H9 (cell line): ENCODE measurements at regions not wholly inside any gene's neighbourhood (a gene's known extent, or its start where the extent isn't known, plus 50 kb on each side); places are given as distances from the start of the nearest gene placed in this dataset.

Experiments used
- DNase-seq: peaks from one replicate; pipeline ENCODE4 v3.0.0-alpha.2; 2017
- H2AFZ ChIP-seq: one replicate; pipeline ENCODE4 v1.6.1; 2013; ENCODE audit warnings: mild to moderate bottlenecking, low read length, control low read depth, moderate library complexity
- H2AK5ac ChIP-seq: 2 replicates; pipeline ENCODE4 v1.6.1; 2013; ENCODE audit warnings: low read length, control low read depth, mixed read lengths; ENCODE audit not compliant: insufficient read length
- H2BK120ac ChIP-seq: one replicate; pipeline ENCODE4 v1.6.1; 2013; ENCODE audit warnings: low read depth, mild to moderate bottlenecking, low read length, control low read depth, inconsistent platforms; ENCODE audit not compliant: poor library complexity, severe bottlenecking
- H2BK12ac ChIP-seq: 2 replicates; pipeline ENCODE4 v1.6.1; 2013; ENCODE audit warnings: low read length, control low read depth, mixed read lengths, low read depth; ENCODE audit not compliant: insufficient read length
- H2BK15ac ChIP-seq: 2 replicates; pipeline ENCODE4 v1.6.1; 2013; ENCODE audit warnings: low read depth, low read length, control low read depth
- H2BK20ac ChIP-seq: one replicate; pipeline ENCODE4 v1.6.1; 2013; ENCODE audit warnings: low read depth, mild to moderate bottlenecking, low read length, control low read depth, inconsistent platforms; ENCODE audit not compliant: poor library complexity, severe bottlenecking
- H2BK5ac ChIP-seq: 2 replicates; pipeline ENCODE4 v1.6.1; 2013; ENCODE audit warnings: low read length, control low read depth, mixed read lengths; ENCODE audit not compliant: insufficient read length
- H3K14ac ChIP-seq: 2 replicates; pipeline ENCODE4 v1.6.1; 2013; ENCODE audit warnings: low read length, control low read depth; ENCODE audit not compliant: insufficient read depth
- H3K18ac ChIP-seq: 2 replicates; pipeline ENCODE4 v1.6.1; 2013; ENCODE audit warnings: low read depth, mild to moderate bottlenecking, mixed read lengths, low read length, control low read depth; ENCODE audit not compliant: insufficient read length
- H3K23ac ChIP-seq: 2 replicates; pipeline ENCODE4 v1.6.1; 2013; ENCODE audit warnings: low read length, control low read depth, mixed read lengths, low read depth; ENCODE audit not compliant: insufficient read length
- H3K23me2 ChIP-seq: 2 replicates; pipeline ENCODE4 v1.6.1; 2013; ENCODE audit warnings: low read depth, mild to moderate bottlenecking, mixed read lengths, low read length, control low read depth; ENCODE audit not compliant: insufficient read length, poor library complexity, severe bottlenecking
- H3K27ac ChIP-seq: 2 replicates; pipeline ENCODE4 v1.5.1; 2013; ENCODE audit warnings: low read length, control low read depth, mixed read lengths, low read depth; ENCODE audit not compliant: insufficient read length
- H3K27me3 ChIP-seq: 2 replicates; pipeline ENCODE4 v1.6.1; 2013; ENCODE audit warnings: low read length, control low read depth, inconsistent platforms; ENCODE audit not compliant: insufficient read depth
- H3K4ac ChIP-seq: 2 replicates; pipeline ENCODE4 v1.6.1; 2013; ENCODE audit warnings: low read depth, mild to moderate bottlenecking, control low read depth, inconsistent platforms, low read length, moderate library complexity
- H3K4me1 ChIP-seq: 2 replicates; pipeline ENCODE4 v1.6.1; 2013; ENCODE audit warnings: low read length, control low read depth, inconsistent platforms; ENCODE audit not compliant: insufficient read depth
- H3K4me2 ChIP-seq: 2 replicates; pipeline ENCODE4 v1.6.1; 2013; ENCODE audit warnings: low read length, control low read depth, mixed read lengths; ENCODE audit not compliant: insufficient read length, insufficient read depth
- H3K56ac ChIP-seq: 2 replicates; pipeline ENCODE4 v1.6.1; 2013; ENCODE audit warnings: low read depth, mild to moderate bottlenecking, mixed read lengths, low read length, control low read depth; ENCODE audit not compliant: insufficient read length
- H3K79me1 ChIP-seq: 2 replicates; pipeline ENCODE4 v1.6.1; 2013; ENCODE audit warnings: low read depth, mild to moderate bottlenecking, moderate library complexity, low read length, control low read depth, inconsistent platforms; ENCODE audit not compliant: insufficient read depth, poor library complexity, severe bottlenecking
- H3K79me2 ChIP-seq: 2 replicates; pipeline ENCODE4 v1.6.1; 2013; ENCODE audit warnings: low read length, control low read depth, inconsistent platforms; ENCODE audit not compliant: insufficient read depth
- H3K9ac ChIP-seq: 2 replicates; pipeline ENCODE4 v1.6.1; 2013; ENCODE audit warnings: low read length, control low read depth, mixed read lengths; ENCODE audit not compliant: insufficient read length; ENCODE audit errors: extremely low read depth
- H3K9me3 ChIP-seq: one replicate; pipeline ENCODE4 v1.6.1; 2013; ENCODE audit warnings: low read depth, low read length, inconsistent platforms; ENCODE audit not compliant: control insufficient read depth
- H3T11ph ChIP-seq: one replicate; pipeline ENCODE4 v1.6.1; 2013; ENCODE audit warnings: mild to moderate bottlenecking, low read length, control low read depth, inconsistent platforms
- H4K20me1 ChIP-seq: one replicate; pipeline ENCODE4 v1.6.1; 2013; ENCODE audit not compliant: control insufficient read depth, insufficient read length, insufficient read depth
- H4K5ac ChIP-seq: 2 replicates; pipeline ENCODE4 v1.6.1; 2013; ENCODE audit warnings: low read depth, mild to moderate bottlenecking, mixed read lengths, low read length, control low read depth; ENCODE audit not compliant: insufficient read length
- H4K8ac ChIP-seq: replicated peaks from 2 replicates; pipeline ENCODE4 v1.6.1; 2013; ENCODE audit warnings: low read length, control low read depth, mixed read lengths, low read depth; ENCODE audit not compliant: insufficient read length
- H4K91ac ChIP-seq: 2 replicates; pipeline ENCODE4 v1.6.1; 2013; ENCODE audit warnings: low read depth, mild to moderate bottlenecking, moderate library complexity, mixed read lengths, low read length, control low read depth; ENCODE audit not compliant: insufficient read length
- H3K27ac Mint-ChIP-seq, 3 experiments: 2 replicates in 2 of 3; 3 replicates in 1 of 3; pipeline ENCODE4 v1.8.0; 2020 to 2021; ENCODE audit warnings: mixed read lengths in 3 of 3, mild to moderate bottlenecking in 1 of 3, moderate library complexity in 1 of 3
- H3K27me3 Mint-ChIP-seq: 2 replicates; pipeline ENCODE4 v1.8.0; 2021; ENCODE audit warnings: low read depth, mild to moderate bottlenecking, moderate library complexity, mixed read lengths
- H3K36me3 Mint-ChIP-seq, 3 experiments: 2 replicates in 2 of 3; 3 replicates in 1 of 3; pipeline ENCODE4 v1.8.0; 2020 to 2021; ENCODE audit warnings: low read depth in 3 of 3, mixed read lengths in 3 of 3; ENCODE audit not compliant: insufficient read depth in 1 of 3
- H3K4me1 Mint-ChIP-seq, 2 experiments: 2 replicates each; pipeline ENCODE4 v1.8.0; 2020; ENCODE audit warnings: mixed read lengths in 2 of 2
- H3K4me3 Mint-ChIP-seq, 2 experiments: 2 replicates in 1 of 2; 3 replicates in 1 of 2; pipeline ENCODE4 v1.8.0; 2020 to 2021; ENCODE audit warnings: mild to moderate bottlenecking in 2 of 2, mixed read lengths in 2 of 2, moderate library complexity in 1 of 2
- H3K9me3 Mint-ChIP-seq, 2 experiments: 2 replicates in 1 of 2; 3 replicates in 1 of 2; pipeline ENCODE4 v1.8.0; 2020; ENCODE audit warnings: mild to moderate bottlenecking in 2 of 2, mixed read lengths in 2 of 2, moderate library complexity in 1 of 2
- TF ChIP-seq, protein P1 (sequence below): fragments of 200-600 bp; sonication (generic); conservative IDR thresholded peaks from 3 replicates; pipeline ENCODE4 v1.8.0; 2021; ENCODE audit warnings: antibody characterized with exemption, mild to moderate bottlenecking

DNA sequence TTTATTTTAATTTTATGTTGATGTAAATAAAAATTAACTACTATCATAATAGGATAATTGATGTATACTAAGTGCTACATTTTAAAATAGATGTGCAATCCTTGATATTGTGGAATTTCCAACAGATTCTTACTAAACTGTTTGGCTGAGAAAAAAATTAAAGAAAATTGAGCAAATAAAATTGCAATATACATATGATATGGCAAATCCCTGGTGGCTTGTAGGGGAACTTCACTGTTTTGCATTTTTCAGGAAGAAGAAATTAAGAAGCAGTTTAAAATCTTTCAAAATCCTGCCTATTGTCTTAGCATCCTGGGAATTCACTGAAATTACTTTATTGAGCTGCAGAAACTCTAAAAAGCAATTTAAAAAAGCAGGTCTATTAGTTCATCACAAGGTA, 191.4 kb upstream of the ADGRB3 start:
- Mint-ChIP-seq H3K27ac (no peak overlapping the region), H3K4me1 (peaks cover 5 to 6% of the 10 kb centered on the region in 2 experiments; a peak in 2 of 4 replicates), H3K27me3 (no peaks in the 10 kb centered on the region)

More for the DNA sequence above, 191.4 kb upstream of the ADGRB3 start:
- no peak overlapping the region for H4K8ac ChIP-seq
- no peak overlapping the region for H3K56ac ChIP-seq
- no peak overlapping the region for H3K18ac ChIP-seq
- no peaks in the 10 kb centered on the region for H3K9me3 ChIP-seq
- no peak overlapping the region for H2AK5ac ChIP-seq
- Mint-ChIP-seq H3K4me3 (no peak overlapping the region), H3K36me3 (no peaks in the 10 kb centered on the region), H3K9me3 (no peaks in the 10 kb centered on the region)
- H2BK15ac ChIP-seq: no peak overlapping the region
- H4K5ac ChIP-seq: no peak overlapping the region
- H4K91ac ChIP-seq: no peak overlapping the region
- no peak overlapping the region for H3K9ac ChIP-seq
- H3K79me2 ChIP-seq: no peaks in the 10 kb centered on the region
- no peaks in the 10 kb centered on the region for H3K27me3 ChIP-seq
- no peak overlapping the region for H3K4ac ChIP-seq
- H2BK12ac ChIP-seq: no peak overlapping the region
- H3K4me2 ChIP-seq: no peak overlapping the region
- H3K79me1 ChIP-seq: no peaks in the 10 kb centered on the region
- H3K23me2 ChIP-seq: no peaks in the 10 kb centered on the region
- H3K27ac ChIP-seq: no peak overlapping the region
- H3K14ac ChIP-seq: no peak overlapping the region
- TF ChIP-seq, protein P1, sequence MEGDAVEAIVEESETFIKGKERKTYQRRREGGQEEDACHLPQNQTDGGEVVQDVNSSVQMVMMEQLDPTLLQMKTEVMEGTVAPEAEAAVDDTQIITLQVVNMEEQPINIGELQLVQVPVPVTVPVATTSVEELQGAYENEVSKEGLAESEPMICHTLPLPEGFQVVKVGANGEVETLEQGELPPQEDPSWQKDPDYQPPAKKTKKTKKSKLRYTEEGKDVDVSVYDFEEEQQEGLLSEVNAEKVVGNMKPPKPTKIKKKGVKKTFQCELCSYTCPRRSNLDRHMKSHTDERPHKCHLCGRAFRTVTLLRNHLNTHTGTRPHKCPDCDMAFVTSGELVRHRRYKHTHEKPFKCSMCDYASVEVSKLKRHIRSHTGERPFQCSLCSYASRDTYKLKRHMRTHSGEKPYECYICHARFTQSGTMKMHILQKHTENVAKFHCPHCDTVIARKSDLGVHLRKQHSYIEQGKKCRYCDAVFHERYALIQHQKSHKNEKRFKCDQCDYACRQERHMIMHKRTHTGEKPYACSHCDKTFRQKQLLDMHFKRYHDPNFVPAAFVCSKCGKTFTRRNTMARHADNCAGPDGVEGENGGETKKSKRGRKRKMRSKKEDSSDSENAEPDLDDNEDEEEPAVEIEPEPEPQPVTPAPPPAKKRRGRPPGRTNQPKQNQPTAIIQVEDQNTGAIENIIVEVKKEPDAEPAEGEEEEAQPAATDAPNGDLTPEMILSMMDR: peak; percentile 47; the same call in 2 of the 3 replicates
- H2BK120ac ChIP-seq: no peak overlapping the region
- no peak for DNase-seq
- no peak overlapping the region for H3T11ph ChIP-seq
- no peak overlapping the region for H2AFZ ChIP-seq
- no peaks in the 10 kb centered on the region for H4K20me1 ChIP-seq
- no peak overlapping the region for H3K23ac ChIP-seq
- no peak overlapping the region for H2BK20ac ChIP-seq
- H3K4me1 ChIP-seq: peaks cover 2% of the 10 kb centered on the region; the same call in 1 of the 2 replicates
- H2BK5ac ChIP-seq: no peak overlapping the region
